SH-SY5Y (cell line): ENCODE measurements at regions not wholly inside any gene's neighbourhood (a gene's known extent, or its start where the extent isn't known, plus 50 kb on each side); places are given as distances from the start of the nearest gene placed in this dataset.

Experiments used
- GATA2 ChIP-seq: IDR thresholded peaks from 2 replicates; pipeline ENCODE4 v1.6.1; 2011; ENCODE audit warnings: mild to moderate bottlenecking, low read depth, low read length
- GATA3 ChIP-seq: IDR thresholded peaks from 2 replicates; pipeline ENCODE4 v1.6.1; 2011; ENCODE audit warnings: low read depth, mild to moderate bottlenecking, low read length, moderate library complexity

GRCh38 chr2:64404002-64404731 lies 49.8 kb upstream of the LGALSL start:
- TF ChIP-seq GATA3: no peak
- TF ChIP-seq GATA2: no peak
